ENCODE measurements at regions not wholly inside any gene's neighbourhood (a gene's known extent, or its start where the extent isn't known, plus 50 kb on each side); places are given as distances from the start of the nearest gene placed in this dataset.

GRCh38 chr7:131733604-131734003 lies 177.2 kb upstream of the PODXL start:
- Histone ChIP-seq H3K4me1 (ENCODE audit: control insufficient read depth, insufficient read depth, low read length, poor library complexity, severe bottlenecking) (no peaks in the 10 kb centered on the region), H3K27ac (ENCODE audit: insufficient read depth, low read length, poor library complexity, severe bottlenecking) (no peak overlapping the region), H3K9me3 (ENCODE audit: control insufficient read depth, low read length) (no peaks in the 10 kb centered on the region), H3K27me3 (replicated peaks; ENCODE audit: control insufficient read depth, insufficient read depth, low read length, poor library complexity, severe bottlenecking) (no peaks in the 10 kb centered on the region), H3K36me3 (ENCODE audit: control insufficient read depth, insufficient read depth, low read length) (no peaks in the 10 kb centered on the region), H3K4me3 (ENCODE audit: insufficient read depth, low read depth, low read length, poor library complexity, severe bottlenecking) (no peak overlapping the region)
- no peak for DNase-seq

DNA sequence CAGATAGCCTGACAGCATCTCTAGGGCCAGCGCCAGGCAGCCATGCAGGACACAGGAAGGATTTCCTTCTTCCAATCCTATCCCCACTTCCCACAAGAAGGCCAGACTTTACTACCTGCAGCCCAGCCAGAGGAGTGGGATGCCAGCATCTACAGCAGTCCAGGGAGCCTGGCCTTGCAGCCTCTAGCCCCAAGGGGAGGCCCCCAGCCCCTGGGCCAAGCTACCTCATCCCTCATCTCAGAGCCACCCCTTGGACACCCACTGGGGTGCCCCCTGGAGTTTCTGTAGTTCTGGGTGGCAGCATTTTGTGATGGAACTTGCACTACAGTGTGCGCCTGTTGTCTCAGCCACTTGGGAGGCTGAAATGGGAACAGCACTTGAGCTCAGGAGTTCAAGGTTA lies 170.8 kb upstream of the PODXL start:
- Histone ChIP-seq H3K4me1 (ENCODE audit: control insufficient read depth, insufficient read depth, low read length, poor library complexity, severe bottlenecking) (no peaks in the 10 kb centered on the region), H3K27me3 (replicated peaks; ENCODE audit: control insufficient read depth, insufficient read depth, low read length, poor library complexity, severe bottlenecking) (no peaks in the 10 kb centered on the region), H3K9me3 (ENCODE audit: control insufficient read depth, low read length) (no peaks in the 10 kb centered on the region), H3K36me3 (ENCODE audit: control insufficient read depth, insufficient read depth, low read length) (no peaks in the 10 kb centered on the region), H3K4me3 (ENCODE audit: insufficient read depth, low read depth, low read length, poor library complexity, severe bottlenecking) (no peak overlapping the region), H3K27ac (ENCODE audit: insufficient read depth, low read length, poor library complexity, severe bottlenecking) (no peak overlapping the region)
- DNase-seq = no peak

DNA sequence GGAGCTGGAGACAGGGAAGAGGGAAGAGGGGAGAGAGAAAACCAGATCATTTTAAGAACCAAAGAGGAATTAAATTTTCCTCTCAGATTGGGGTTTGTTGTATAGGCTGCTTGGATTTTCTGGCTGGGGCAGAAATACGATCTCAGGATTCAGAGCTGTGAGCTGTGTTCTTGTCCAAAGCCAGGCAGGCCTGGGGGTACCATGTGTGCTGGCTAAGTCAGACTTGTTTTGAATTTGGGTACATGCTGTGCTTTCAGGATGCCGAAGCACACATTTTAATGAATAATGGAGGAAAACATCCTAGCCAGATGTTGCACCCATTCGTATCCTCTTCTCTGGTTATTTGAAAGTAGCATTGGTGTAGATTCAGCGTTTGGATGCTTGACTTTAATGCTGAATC lies 170.3 kb upstream of the PODXL start:
- H3K27me3 ChIP-seq (replicated peaks; ENCODE audit: control insufficient read depth, insufficient read depth, low read length, poor library complexity, severe bottlenecking) = no peaks in the 10 kb centered on the region
- no peak overlapping the region for H3K27ac ChIP-seq (ENCODE audit: insufficient read depth, low read length, poor library complexity, severe bottlenecking)
- no peaks in the 10 kb centered on the region for H3K9me3 ChIP-seq (ENCODE audit: control insufficient read depth, low read length)
- no peaks in the 10 kb centered on the region for H3K36me3 ChIP-seq (ENCODE audit: control insufficient read depth, insufficient read depth, low read length)
- H3K4me3 ChIP-seq (ENCODE audit: insufficient read depth, low read depth, low read length, poor library complexity, severe bottlenecking) = no peak overlapping the region
- DNase-seq = no peak
- H3K4me1 ChIP-seq (ENCODE audit: control insufficient read depth, insufficient read depth, low read length, poor library complexity, severe bottlenecking) = no peaks in the 10 kb centered on the region

- no peak for DNase-seq
Observed at GRCh38 chr7:131726031-131726430, 169.6 kb upstream of the PODXL start.

GRCh38 chr7:131724776-131725345 lies 168.4 kb upstream of the PODXL start:
- DNase-seq = no peak
- Histone ChIP-seq H3K9me3 (ENCODE audit: control insufficient read depth, low read length) (no peaks in the 10 kb centered on the region), H3K4me1 (ENCODE audit: control insufficient read depth, insufficient read depth, low read length, poor library complexity, severe bottlenecking) (no peaks in the 10 kb centered on the region), H3K4me3 (ENCODE audit: insufficient read depth, low read depth, low read length, poor library complexity, severe bottlenecking) (no peak overlapping the region), H3K27ac (ENCODE audit: insufficient read depth, low read length, poor library complexity, severe bottlenecking) (no peak overlapping the region), H3K36me3 (ENCODE audit: control insufficient read depth, insufficient read depth, low read length) (no peaks in the 10 kb centered on the region), H3K27me3 (replicated peaks; ENCODE audit: control insufficient read depth, insufficient read depth, low read length, poor library complexity, severe bottlenecking) (no peaks in the 10 kb centered on the region)

More at GRCh38 chr7:131726031-131726430, 169.6 kb upstream of the PODXL start:
- Histone ChIP-seq H3K4me1 (ENCODE audit: control insufficient read depth, insufficient read depth, low read length, poor library complexity, severe bottlenecking) (no peaks in the 10 kb centered on the region), H3K27ac (ENCODE audit: insufficient read depth, low read length, poor library complexity, severe bottlenecking) (no peak overlapping the region), H3K36me3 (ENCODE audit: control insufficient read depth, insufficient read depth, low read length) (no peaks in the 10 kb centered on the region), H3K9me3 (ENCODE audit: control insufficient read depth, low read length) (no peaks in the 10 kb centered on the region), H3K27me3 (replicated peaks; ENCODE audit: control insufficient read depth, insufficient read depth, low read length, poor library complexity, severe bottlenecking) (no peaks in the 10 kb centered on the region), H3K4me3 (ENCODE audit: insufficient read depth, low read depth, low read length, poor library complexity, severe bottlenecking) (no peak overlapping the region)

- Histone ChIP-seq H3K9me3 (ENCODE audit: control insufficient read depth, low read length) (no peaks in the 10 kb centered on the region), H3K4me1 (ENCODE audit: control insufficient read depth, insufficient read depth, low read length, poor library complexity, severe bottlenecking) (no peaks in the 10 kb centered on the region), H3K36me3 (ENCODE audit: control insufficient read depth, insufficient read depth, low read length) (no peaks in the 10 kb centered on the region), H3K4me3 (ENCODE audit: insufficient read depth, low read depth, low read length, poor library complexity, severe bottlenecking) (no peak overlapping the region), H3K27ac (ENCODE audit: insufficient read depth, low read length, poor library complexity, severe bottlenecking) (no peak overlapping the region), H3K27me3 (replicated peaks; ENCODE audit: control insufficient read depth, insufficient read depth, low read length, poor library complexity, severe bottlenecking) (no peaks in the 10 kb centered on the region)
- no peak for DNase-seq
Observed at GRCh38 chr7:131723926-131724325, 167.5 kb upstream of the PODXL start.

- Histone ChIP-seq H3K27me3 (replicated peaks; ENCODE audit: control insufficient read depth, insufficient read depth, low read length, poor library complexity, severe bottlenecking) (no peaks in the 10 kb centered on the region), H3K4me3 (ENCODE audit: insufficient read depth, low read depth, low read length, poor library complexity, severe bottlenecking) (no peak overlapping the region), H3K4me1 (ENCODE audit: control insufficient read depth, insufficient read depth, low read length, poor library complexity, severe bottlenecking) (no peaks in the 10 kb centered on the region), H3K27ac (ENCODE audit: insufficient read depth, low read length, poor library complexity, severe bottlenecking) (no peak overlapping the region), H3K9me3 (ENCODE audit: control insufficient read depth, low read length) (no peaks in the 10 kb centered on the region), H3K36me3 (ENCODE audit: control insufficient read depth, insufficient read depth, low read length) (no peaks in the 10 kb centered on the region)
- no peak for DNase-seq
Observed at GRCh38 chr7:131722371-131722770, 165.9 kb upstream of the PODXL start.

DNA sequence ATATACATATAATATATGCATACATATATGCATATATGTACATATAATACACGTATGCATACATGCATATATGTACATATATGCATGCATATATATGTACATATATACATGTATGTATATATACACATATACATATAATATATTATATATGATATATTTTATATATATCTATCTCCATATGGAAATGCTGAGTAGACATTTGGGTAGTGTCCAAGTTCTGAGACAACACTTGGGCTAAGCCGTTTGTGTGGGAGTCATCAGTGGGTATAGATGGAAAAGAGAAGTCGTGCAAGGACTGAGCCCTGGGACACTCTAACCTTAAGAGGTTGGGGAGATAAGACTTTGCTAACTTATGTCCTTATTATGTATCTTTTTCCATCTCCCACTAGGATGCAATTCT lies 165.2 kb upstream of the PODXL start:
- H3K36me3 ChIP-seq (ENCODE audit: control insufficient read depth, insufficient read depth, low read length) = no peaks in the 10 kb centered on the region
- H3K4me1 ChIP-seq (ENCODE audit: control insufficient read depth, insufficient read depth, low read length, poor library complexity, severe bottlenecking) = no peaks in the 10 kb centered on the region
- H3K4me3 ChIP-seq (ENCODE audit: insufficient read depth, low read depth, low read length, poor library complexity, severe bottlenecking) = no peak overlapping the region
- H3K27ac ChIP-seq (ENCODE audit: insufficient read depth, low read length, poor library complexity, severe bottlenecking) = no peak overlapping the region
- DNase-seq = no peak
- H3K9me3 ChIP-seq (ENCODE audit: control insufficient read depth, low read length) = no peaks in the 10 kb centered on the region
- H3K27me3 ChIP-seq (replicated peaks; ENCODE audit: control insufficient read depth, insufficient read depth, low read length, poor library complexity, severe bottlenecking) = no peaks in the 10 kb centered on the region

DNA sequence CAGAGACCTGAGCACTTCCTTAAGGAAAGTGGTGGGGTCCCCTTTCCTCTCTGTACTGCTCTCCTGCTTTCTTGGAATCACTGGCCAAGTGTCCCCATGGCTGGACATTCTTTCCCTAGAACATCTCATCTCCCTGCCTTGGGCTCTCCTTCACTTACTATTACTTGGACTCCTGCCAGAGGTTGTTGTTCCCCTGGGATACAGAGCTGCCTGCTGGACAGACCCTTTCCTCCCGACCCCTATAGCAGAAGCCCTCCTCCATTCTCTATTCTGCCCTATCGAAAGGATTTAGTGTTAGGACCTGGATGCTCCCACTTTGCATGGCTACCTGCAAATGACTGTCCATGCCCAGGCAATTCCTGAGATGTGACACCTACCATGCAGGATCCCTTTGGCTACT lies 164.3 kb upstream of the PODXL start:
- Histone ChIP-seq H3K4me3 (ENCODE audit: insufficient read depth, low read depth, low read length, poor library complexity, severe bottlenecking) (no peak overlapping the region), H3K36me3 (ENCODE audit: control insufficient read depth, insufficient read depth, low read length) (no peaks in the 10 kb centered on the region), H3K27me3 (replicated peaks; ENCODE audit: control insufficient read depth, insufficient read depth, low read length, poor library complexity, severe bottlenecking) (no peaks in the 10 kb centered on the region), H3K9me3 (ENCODE audit: control insufficient read depth, low read length) (no peaks in the 10 kb centered on the region), H3K4me1 (ENCODE audit: control insufficient read depth, insufficient read depth, low read length, poor library complexity, severe bottlenecking) (no peaks in the 10 kb centered on the region), H3K27ac (ENCODE audit: insufficient read depth, low read length, poor library complexity, severe bottlenecking) (no peak overlapping the region)
- no peak for DNase-seq

- Histone ChIP-seq H3K4me3 (ENCODE audit: insufficient read depth, low read depth, low read length, poor library complexity, severe bottlenecking) (no peak overlapping the region), H3K9me3 (ENCODE audit: control insufficient read depth, low read length) (no peaks in the 10 kb centered on the region), H3K36me3 (ENCODE audit: control insufficient read depth, insufficient read depth, low read length) (no peaks in the 10 kb centered on the region), H3K4me1 (ENCODE audit: control insufficient read depth, insufficient read depth, low read length, poor library complexity, severe bottlenecking) (no peaks in the 10 kb centered on the region), H3K27me3 (replicated peaks; ENCODE audit: control insufficient read depth, insufficient read depth, low read length, poor library complexity, severe bottlenecking) (no peaks in the 10 kb centered on the region), H3K27ac (ENCODE audit: insufficient read depth, low read length, poor library complexity, severe bottlenecking) (no peak overlapping the region)
- DNase-seq = no peak
Observed at GRCh38 chr7:131717181-131717580, 160.8 kb upstream of the PODXL start.

- no peak for DNase-seq
- no peaks in the 10 kb centered on the region for H3K27me3 ChIP-seq (replicated peaks; ENCODE audit: control insufficient read depth, insufficient read depth, low read length, poor library complexity, severe bottlenecking)
- no peaks in the 10 kb centered on the region for H3K4me1 ChIP-seq (ENCODE audit: control insufficient read depth, insufficient read depth, low read length, poor library complexity, severe bottlenecking)
- no peaks in the 10 kb centered on the region for H3K36me3 ChIP-seq (ENCODE audit: control insufficient read depth, insufficient read depth, low read length)
- no peak overlapping the region for H3K4me3 ChIP-seq (ENCODE audit: insufficient read depth, low read depth, low read length, poor library complexity, severe bottlenecking)
- no peak overlapping the region for H3K27ac ChIP-seq (ENCODE audit: insufficient read depth, low read length, poor library complexity, severe bottlenecking)
- H3K9me3 ChIP-seq (ENCODE audit: control insufficient read depth, low read length) = no peaks in the 10 kb centered on the region
Observed at GRCh38 chr7:131699323-131699722, 142.9 kb upstream of the PODXL start.
